Duodenal mucosa (tissue), 2 donors: ENCODE measurements at regions not wholly inside any gene's neighbourhood (a gene's known extent, or its start where the extent isn't known, plus 50 kb on each side); places are given as distances from the start of the nearest gene placed in this dataset.

Source experiments
- H3K27ac ChIP-seq: one replicate; pipeline ENCODE4 v1.7.0; 2013; ENCODE audit warnings: low read depth, low read length
- H3K27me3 ChIP-seq, 2 donors: one replicate each; pipeline ENCODE4 v1.7.0; 2013; ENCODE audit warnings: low read length in 2 of 2, control low read depth in 1 of 2; ENCODE audit not compliant: insufficient read depth in 2 of 2, control insufficient read depth in 1 of 2
- H3K36me3 ChIP-seq, 2 donors: one replicate each; pipeline ENCODE4 v1.7.0; 2013; ENCODE audit warnings: low read length in 2 of 2, control low read depth in 1 of 2; ENCODE audit not compliant: insufficient read depth in 2 of 2, control insufficient read depth in 1 of 2
- H3K4me1 ChIP-seq, 2 donors: one replicate each; pipeline ENCODE4 v1.7.0; 2013; ENCODE audit warnings: low read length in 2 of 2, control low read depth in 1 of 2; ENCODE audit not compliant: insufficient read depth in 2 of 2, control insufficient read depth in 1 of 2
- H3K4me3 ChIP-seq, 2 donors: one replicate each; pipeline ENCODE4 v1.7.0; 2013; ENCODE audit warnings: low read length in 2 of 2, low read depth in 1 of 2
- H3K9ac ChIP-seq, 2 donors: one replicate each; pipeline ENCODE4 v1.7.0; 2013; ENCODE audit warnings: low read length in 2 of 2, low read depth in 1 of 2
- H3K9me3 ChIP-seq, 2 donors: one replicate each; pipeline ENCODE4 v1.7.0; 2013; ENCODE audit warnings: low read length in 2 of 2, control low read depth in 1 of 2; ENCODE audit not compliant: control insufficient read depth in 1 of 2

GRCh38 chr4:185995665-185996064, 73.3 kb upstream of the TLR3 start:
- Histone ChIP-seq H3K4me1 (no peaks in the 10 kb centered on the region), H3K9me3 (no peaks in the 10 kb centered on the region), H3K9ac (no peak overlapping the region), H3K4me3 (no peak overlapping the region), H3K27ac (no peak overlapping the region), H3K36me3 (no peaks in the 10 kb centered on the region), H3K27me3 (no peaks in the 10 kb centered on the region)

DNA sequence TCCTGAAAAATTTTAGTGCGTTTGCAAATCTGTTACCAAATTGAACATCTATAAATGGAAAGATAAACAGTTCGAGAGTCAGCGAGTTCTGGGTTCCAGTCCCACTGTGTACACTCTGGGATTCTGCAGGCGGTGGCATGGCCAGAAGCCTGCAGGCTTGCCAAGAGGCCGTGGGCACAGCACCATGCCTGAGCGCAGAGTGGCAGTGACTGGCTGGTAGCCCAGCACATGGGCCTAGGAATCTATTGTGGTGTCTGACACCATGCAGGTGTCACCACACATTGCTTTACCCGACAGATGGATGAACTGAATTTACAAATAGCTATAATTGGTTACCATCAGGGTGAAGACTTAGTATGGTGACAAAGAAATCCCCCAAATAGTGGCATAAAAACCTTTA, 71.7 kb upstream of the TLR3 start:
- Histone ChIP-seq H3K36me3 (no peaks in the 10 kb centered on the region), H3K9me3 (no peaks in the 10 kb centered on the region), H3K4me1 (no peaks in the 10 kb centered on the region), H3K4me3 (no peak overlapping the region), H3K27ac (no peak overlapping the region), H3K9ac (no peak overlapping the region), H3K27me3 (no peaks in the 10 kb centered on the region)

DNA sequence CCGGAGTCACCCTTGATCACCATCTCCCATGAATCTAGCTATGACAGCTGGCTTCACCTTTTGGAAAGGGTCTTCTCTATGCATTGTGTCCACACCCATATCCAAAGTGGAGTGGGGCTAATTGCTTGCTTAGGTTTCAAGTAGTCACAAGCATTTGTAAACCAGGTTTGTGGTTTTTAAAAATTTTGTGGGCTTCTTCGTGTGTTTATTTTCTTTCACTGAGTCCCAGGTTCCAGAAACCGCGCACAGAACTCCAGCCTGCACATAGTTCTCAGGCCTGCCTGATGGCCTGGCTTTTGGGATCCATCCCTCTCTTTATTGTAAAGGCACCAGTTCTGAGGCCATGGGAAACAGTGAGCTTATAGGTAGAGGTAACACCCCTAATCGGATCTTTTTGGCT, 70.2 kb upstream of the TLR3 start:
- H3K27ac ChIP-seq: no peak overlapping the region
- H3K9ac ChIP-seq: no peak overlapping the region
- H3K4me1 ChIP-seq: no peaks in the 10 kb centered on the region
- no peak overlapping the region for H3K4me3 ChIP-seq
- no peaks in the 10 kb centered on the region for H3K36me3 ChIP-seq
- H3K9me3 ChIP-seq: no peaks in the 10 kb centered on the region
- no peaks in the 10 kb centered on the region for H3K27me3 ChIP-seq

DNA sequence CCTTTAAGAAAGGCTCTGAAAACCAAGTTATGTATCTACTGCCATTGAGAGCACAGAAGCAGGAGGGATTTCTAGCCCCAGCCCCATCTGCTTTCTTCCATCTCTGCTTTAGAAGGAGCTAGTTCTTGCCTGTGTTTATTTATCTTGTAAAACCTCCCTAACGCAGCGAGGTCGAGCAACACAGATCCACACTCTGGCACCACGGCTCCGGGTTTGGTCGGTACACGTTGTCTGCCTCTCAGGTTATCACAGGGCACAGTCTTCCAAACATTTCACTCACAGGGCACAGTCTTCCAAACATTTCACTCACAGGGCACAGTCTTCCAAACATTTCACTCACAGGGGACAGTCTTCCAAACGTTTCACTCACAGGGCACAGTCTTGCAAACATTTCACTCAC, 69.7 kb upstream of the TLR3 start:
- H3K4me3 ChIP-seq: no peak overlapping the region
- H3K36me3 ChIP-seq: no peaks in the 10 kb centered on the region
- no peak overlapping the region for H3K27ac ChIP-seq
- H3K9me3 ChIP-seq: no peaks in the 10 kb centered on the region
- no peaks in the 10 kb centered on the region for H3K4me1 ChIP-seq
- no peak overlapping the region for H3K9ac ChIP-seq
- H3K27me3 ChIP-seq: no peaks in the 10 kb centered on the region

DNA sequence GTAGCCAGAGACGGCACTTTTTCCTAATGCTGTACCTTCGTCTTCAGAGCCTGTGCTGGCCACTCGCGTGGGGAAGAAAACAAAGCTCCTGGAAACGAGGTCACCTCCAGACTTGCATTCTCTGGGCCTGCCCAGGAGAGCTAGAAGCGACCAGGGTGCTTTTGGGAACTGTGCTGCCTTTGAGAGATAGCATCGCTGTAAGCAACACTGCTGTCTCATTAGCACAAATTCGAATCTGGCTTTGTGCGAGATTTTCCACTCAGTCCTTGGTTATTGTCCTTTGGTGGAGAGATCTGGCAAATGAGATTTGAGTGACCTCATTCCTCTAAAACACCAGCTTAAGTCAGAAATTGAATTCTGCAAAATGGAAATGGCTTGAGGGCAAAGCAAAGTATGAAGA, 66.1 kb upstream of the TLR3 start:
- no peak overlapping the region for H3K4me3 ChIP-seq
- H3K27me3 ChIP-seq: no peaks in the 10 kb centered on the region
- no peak overlapping the region for H3K9ac ChIP-seq
- H3K9me3 ChIP-seq: no peaks in the 10 kb centered on the region
- no peak overlapping the region for H3K27ac ChIP-seq
- no peaks in the 10 kb centered on the region for H3K4me1 ChIP-seq
- no peaks in the 10 kb centered on the region for H3K36me3 ChIP-seq

DNA sequence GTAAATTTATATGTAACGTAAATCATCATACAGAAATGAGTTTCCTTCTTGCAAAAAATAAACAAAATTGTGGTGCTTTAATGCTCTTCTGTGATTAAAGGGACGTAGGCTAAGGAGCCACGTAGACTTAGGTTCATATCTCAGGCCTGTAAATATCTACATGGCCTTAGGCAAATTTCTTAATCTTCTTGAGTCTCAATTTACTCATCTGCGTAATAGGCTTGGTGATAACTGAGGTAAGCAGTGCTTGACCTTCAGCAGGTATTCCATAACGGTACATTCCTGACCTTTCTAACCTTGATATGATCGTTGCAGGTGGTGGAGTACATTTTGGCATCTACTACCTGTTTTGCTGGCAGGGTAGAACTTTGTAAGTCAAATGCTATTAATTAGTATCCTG, 65.2 kb upstream of the TLR3 start:
- no peaks in the 10 kb centered on the region for H3K27me3 ChIP-seq
- H3K4me3 ChIP-seq: no peak overlapping the region
- H3K4me1 ChIP-seq: no peaks in the 10 kb centered on the region
- no peaks in the 10 kb centered on the region for H3K9me3 ChIP-seq
- H3K9ac ChIP-seq: no peak overlapping the region
- H3K36me3 ChIP-seq: no peaks in the 10 kb centered on the region
- no peak overlapping the region for H3K27ac ChIP-seq

DNA sequence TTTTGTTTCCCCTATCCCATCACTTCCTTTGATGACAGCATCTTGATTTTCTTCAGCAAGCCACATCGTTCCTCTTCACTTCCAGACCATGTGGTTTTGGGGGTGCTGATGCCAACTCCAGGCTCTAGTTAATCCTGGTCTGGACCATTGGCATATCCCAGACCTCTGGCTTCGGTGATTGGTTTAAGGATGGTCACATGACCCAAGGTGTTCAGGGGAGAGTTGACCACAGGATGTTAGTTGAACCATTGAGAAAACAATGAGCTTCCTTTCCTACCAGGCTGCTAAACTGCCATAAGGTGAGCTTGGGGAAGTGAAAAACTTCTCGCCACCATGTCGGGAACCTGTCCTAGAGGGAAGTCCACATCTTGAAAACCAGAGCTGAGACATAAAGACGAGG, 60.9 kb upstream of the TLR3 start:
- no peak overlapping the region for H3K27ac ChIP-seq
- no peak overlapping the region for H3K9ac ChIP-seq
- no peaks in the 10 kb centered on the region for H3K9me3 ChIP-seq
- H3K36me3 ChIP-seq: no peaks in the 10 kb centered on the region
- no peaks in the 10 kb centered on the region for H3K4me1 ChIP-seq
- no peaks in the 10 kb centered on the region for H3K27me3 ChIP-seq
- no peak overlapping the region for H3K4me3 ChIP-seq

GRCh38 chr4:186009976-186010375, 59.0 kb upstream of the TLR3 start:
- no peaks in the 10 kb centered on the region for H3K27me3 ChIP-seq
- H3K4me3 ChIP-seq: no peak overlapping the region
- no peaks in the 10 kb centered on the region for H3K4me1 ChIP-seq
- no peak overlapping the region for H3K27ac ChIP-seq
- no peak overlapping the region for H3K9ac ChIP-seq
- H3K9me3 ChIP-seq: no peaks in the 10 kb centered on the region
- no peaks in the 10 kb centered on the region for H3K36me3 ChIP-seq

GRCh38 chr4:186010821-186011220, 58.1 kb upstream of the TLR3 start:
- no peak overlapping the region for H3K27ac ChIP-seq

DNA sequence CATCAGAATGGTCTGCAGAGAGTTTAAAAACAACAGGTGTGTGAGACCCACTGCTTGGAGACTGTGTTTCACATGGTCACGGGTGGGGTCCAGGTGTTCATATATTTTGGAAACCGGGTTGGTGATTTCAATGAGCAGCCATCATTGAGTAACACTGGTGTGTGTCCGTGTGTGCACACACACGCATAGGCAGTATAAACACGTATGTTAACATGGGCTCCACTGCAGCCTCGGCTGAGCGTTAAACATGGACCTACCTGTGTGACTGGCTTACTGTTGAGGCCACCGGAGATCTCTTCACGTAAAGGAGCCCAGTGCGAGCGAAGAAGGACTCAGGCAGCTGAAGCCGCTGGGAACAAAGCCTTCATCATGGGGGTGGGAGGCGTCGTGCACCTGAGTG, 56.9 kb upstream of the TLR3 start:
- Histone ChIP-seq H3K36me3 (no peaks in the 10 kb centered on the region), H3K27ac (no peak overlapping the region), H3K4me3 (no peak overlapping the region), H3K9me3 (no peaks in the 10 kb centered on the region), H3K27me3 (no peaks in the 10 kb centered on the region), H3K9ac (no peak overlapping the region), H3K4me1 (no peaks in the 10 kb centered on the region)

More at GRCh38 chr4:186010821-186011220, 58.1 kb upstream of the TLR3 start:
- Histone ChIP-seq H3K4me1 (no peaks in the 10 kb centered on the region), H3K9ac (no peak overlapping the region), H3K9me3 (no peaks in the 10 kb centered on the region), H3K4me3 (no peak overlapping the region), H3K36me3 (no peaks in the 10 kb centered on the region), H3K27me3 (no peaks in the 10 kb centered on the region)
